Right kidney (tissue), 1 donor: ENCODE measurements at regions not wholly inside any gene's neighbourhood (a gene's known extent, or its start where the extent isn't known, plus 50 kb on each side); places are given as distances from the start of the nearest gene placed in this dataset.
"Not testable (repeated sequence)": the region's sequence is repeated elsewhere in the genome, so short reads cannot be mapped to it uniquely, and the experiment has no call there.

ENCODE experiments used
- DNase-seq: peaks from one replicate; pipeline ENCODE4 v3.0.0-alpha.2; 2016

DNA sequence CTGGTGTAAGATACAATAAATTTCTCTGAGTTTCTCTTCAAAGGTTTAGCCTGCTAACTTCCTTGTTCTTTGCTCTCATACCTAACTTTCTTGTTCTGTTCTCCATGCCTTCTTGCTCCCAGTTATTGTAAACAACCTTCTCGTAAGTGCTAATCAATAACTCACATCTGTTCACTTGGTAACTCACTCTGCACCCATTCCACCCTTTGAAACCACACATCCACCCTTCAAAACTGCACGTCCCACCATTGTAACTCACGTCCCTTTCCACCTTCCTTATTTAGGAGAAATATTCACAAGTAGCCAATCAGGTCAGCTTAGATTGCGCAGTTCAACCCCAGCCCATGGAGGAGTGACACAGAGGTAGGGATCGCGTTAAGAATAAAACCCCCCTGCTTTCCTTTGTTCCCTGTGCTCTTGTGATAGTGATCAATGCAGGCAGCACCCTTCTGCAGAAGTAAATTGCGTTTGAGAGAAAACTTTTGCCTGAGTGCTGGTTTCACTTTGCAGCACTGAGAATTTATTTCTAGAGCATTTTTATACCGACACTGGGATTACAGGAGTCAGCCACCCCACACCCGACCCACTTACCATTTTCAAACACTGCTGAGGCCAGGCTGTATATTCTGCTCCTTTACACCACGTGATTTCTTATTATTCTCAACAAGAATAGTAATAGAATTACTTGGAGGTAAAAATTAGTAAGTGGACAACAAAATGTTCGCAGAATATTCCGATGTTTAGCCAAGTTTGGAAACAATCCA, 789.2 kb upstream of the RGS18 start:
- no peak for DNase-seq

DNA sequence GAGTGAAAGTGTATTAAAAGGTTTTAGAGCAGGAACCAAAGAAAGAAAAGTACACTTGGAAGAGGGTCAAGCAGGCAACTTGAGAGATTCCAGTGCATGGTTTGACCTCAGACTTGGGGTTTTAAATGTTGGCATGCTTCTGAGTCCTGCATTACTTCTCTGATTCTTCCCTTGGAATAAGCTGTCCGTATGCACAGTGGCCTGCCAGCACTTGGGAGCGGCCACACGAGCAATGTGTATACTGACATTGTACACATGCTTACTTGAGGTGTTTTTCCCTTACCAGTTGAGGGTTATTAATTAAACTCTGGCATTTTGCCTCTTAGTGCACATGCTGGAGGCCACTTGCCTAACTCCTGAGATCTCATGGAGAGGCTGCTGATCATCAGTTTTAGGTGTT, 786.6 kb upstream of the RGS18 start:
- DNase-seq = peak; percentile 4

DNA sequence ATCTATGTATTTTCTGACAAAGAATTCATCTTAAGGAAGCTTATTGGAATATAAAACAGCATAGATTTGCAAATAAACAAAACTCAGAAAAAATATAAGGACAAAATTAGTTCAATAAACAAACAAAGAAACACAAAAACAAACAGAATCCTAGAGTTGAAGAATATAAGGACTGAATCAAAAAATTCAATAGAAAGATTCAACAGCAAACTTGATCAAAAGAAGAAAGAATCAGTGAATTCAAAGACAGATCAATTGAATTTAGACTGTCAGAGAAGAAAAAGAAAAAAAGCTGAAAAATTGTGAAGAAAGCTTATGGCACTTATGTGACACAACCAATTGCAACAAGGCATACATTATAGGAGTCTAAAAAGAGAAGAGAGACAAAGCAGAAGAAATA, 770.0 kb upstream of the RGS18 start:
- no peak for DNase-seq

DNA sequence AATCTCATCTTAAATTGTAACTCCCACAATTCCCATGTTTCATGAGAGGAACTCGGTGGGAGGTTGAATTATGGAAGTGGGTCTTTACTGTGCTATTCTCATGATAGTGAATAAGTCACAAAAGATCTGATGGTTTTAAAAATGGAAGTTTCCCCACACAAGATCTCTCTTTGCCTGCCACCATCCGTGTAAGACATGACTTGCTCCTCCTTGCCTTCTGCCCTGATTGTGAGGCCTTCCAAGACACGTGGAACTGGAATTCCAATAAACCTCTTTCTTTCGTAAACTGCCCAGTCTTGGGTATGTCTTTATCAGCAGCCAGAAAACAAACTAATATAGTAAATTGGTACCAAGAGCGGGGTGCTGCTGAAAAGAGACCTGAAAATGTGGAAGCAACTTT, 761.6 kb upstream of the RGS18 start:
- no peak for DNase-seq

DNA sequence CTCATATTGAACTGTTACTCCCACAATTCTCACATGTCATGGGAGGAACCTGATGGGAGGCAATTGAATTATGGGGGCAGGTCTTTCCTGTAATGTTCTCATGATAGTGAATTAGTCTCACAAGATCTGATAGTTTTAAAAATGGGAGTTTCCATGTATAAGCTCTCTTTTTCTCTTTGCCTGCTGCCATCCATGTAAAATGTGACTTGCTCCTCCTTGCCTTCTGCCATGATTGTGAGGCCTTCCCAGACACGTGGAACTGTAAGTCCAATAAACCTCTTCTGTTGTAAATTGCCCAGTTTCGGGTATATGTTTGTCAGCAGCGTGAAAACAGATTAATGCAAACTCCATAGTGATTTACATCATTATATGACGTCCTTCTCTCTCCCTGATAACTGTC, 759.7 kb upstream of the RGS18 start:
- DNase-seq = no peak

DNA sequence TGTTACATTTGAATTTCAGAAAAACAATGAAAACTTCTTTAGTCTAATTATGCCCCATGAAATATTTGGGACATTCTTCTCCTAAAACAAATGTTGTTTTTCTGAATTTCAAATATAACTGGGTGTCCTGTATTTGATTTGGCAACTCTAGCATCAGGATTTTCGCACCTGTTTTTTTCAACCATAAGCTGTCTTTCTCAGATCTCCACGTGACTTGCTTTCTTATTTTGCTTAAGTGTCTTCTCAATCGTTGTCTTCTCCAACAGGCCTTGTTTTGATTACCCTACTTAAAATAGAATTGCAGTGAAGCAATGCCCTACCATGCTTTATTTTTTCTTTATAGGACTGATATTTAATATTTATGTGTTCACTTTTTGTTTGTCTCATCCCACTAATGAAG, 752.8 kb upstream of the RGS18 start:
- no peak for DNase-seq

DNA sequence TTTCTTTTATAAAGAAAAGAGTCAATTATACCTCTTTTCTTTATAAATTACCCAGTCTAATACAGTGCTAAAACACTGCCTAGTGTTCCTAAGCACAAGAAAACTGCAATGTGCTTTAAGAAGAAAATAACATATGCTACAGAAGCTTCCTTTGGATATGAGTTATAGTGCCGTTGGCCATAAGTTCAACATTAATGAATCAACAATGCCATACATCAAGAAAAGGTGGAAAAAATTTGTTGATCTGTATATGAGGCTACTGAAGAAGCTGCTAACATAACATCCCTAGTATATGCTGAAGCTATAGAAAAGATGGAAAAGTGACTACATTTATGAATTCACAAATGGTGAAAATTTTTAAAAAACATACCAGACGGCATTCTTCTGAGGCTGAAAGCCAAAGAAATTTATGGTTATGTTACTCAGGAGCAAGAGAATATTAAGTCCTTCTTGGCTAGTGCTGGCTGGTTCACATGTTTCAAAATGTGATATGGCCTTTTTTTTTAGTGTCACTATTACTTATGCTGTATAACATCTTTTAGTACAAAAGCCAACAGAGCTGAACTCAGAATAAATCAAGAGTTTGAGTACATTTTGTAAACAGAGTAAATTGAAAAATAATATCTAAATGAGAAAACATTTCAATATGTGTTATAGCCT, 743.2 kb upstream of the RGS18 start:
- DNase-seq = no peak

DNA sequence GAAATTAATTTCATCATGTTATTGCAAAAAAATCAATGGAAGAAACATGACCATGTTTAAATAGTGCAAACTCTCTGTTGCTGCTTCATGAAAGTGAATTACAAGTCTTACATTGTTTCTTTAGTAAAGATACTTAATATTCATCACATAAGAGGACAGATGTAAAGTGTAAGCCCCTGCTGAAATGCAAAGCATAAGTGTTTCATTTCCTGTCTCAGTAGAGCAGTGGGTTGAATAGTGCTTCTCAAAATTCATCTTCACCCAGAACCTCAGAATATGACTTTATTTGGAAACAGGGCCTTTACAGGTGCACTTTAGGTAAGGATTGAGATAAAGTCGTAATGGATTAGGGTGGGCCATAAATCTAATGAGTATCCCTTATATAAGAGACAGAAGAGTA, 738.4 kb upstream of the RGS18 start:
- no peak for DNase-seq

DNA sequence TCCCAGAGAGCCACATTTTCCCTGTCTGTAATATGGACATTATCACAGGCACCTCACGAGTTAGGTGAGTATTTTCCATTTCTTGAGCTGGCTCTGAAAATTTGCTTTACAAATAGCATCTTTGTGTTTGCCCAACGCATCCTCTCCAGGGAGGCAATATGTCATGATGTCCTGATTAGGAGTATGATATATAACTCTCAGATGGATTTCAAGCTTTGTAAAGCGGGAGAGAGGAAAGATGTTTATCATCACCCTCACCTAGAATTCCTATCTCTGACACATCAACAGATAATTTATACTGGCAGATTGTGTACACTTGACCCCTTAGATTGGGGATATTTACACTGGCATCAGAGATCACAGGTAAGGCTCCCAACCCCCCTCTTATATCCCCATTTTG, 730.7 kb upstream of the RGS18 start:
- no peak for DNase-seq

DNA sequence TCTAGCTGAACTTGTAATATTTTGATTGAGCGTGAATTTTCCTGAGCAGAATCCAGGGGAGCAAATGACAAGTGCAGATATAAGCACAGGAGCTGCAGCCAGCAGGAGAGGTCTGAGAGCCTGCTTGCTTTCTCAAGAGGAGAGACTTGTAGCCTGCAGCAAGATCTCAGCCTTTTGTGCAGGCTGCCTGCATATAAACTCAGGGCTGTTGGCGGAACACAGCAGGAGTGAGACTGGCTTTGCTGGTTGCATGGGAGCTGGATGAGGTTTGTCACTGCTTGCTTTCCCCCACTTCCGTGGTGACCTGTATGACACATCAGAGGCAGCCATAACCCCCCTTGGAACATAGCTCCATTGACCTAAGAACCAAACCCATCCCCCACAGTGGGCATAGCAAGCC, 725.4 kb upstream of the RGS18 start:
- DNase-seq = no peak

DNA sequence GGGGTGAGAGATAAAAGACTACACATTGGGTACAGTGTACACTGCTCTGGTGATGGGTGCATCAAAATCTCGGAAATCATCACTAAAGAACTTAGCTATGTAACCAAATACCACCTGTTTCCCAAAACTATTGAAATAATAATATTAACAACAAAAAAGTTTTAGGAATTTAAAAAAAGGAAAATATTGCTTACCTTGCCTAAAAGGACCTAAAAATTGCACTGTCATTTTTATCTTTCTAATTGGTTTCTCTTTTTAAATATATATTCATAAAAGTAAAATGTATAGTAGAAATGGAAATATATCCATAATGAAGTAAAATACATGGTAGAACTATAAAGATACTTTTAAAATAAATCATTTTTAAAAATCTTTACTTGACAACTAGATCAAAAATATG, 719.3 kb upstream of the RGS18 start:
- DNase-seq = no peak

DNA sequence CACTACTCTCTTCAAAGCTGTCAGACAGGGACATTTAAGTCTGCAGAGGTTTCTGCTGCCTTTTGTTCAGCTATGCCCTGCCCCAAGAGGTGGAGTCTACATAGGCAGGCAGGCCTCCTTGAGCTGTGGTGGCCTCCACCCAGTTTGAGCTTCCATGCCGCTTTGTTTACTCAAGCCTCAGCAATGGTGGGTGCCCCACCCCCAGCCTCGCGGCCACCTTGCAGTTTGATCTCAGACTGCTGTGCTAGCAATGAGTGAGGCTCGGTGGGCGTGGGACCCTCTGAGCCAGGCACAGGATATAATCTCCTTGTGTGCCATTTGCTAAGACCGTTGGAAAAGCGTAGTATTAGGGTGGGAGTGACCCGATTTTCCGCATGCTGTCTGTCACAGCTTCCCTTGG, 710.0 kb upstream of the RGS18 start:
- DNase-seq = not testable (repeated sequence)

DNA sequence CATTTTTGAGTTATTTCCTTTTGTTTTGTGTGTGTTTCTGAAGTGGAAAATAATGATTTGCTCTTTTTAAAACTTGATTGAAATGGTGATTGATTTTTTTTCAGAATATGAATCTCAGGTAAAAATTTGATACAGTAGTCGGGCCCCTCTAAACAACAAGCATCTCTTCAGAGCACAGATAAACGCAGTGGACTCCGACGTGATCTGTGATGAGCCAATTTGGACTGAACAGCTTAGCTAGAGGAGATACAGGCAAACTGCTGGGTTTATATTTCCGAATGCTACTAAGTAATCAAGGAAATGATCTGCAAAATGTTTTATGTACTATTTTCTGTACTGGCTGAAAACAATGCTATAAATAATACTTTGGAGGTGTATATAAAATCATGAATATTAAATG, 705.7 kb upstream of the RGS18 start:
- DNase-seq = no peak

DNA sequence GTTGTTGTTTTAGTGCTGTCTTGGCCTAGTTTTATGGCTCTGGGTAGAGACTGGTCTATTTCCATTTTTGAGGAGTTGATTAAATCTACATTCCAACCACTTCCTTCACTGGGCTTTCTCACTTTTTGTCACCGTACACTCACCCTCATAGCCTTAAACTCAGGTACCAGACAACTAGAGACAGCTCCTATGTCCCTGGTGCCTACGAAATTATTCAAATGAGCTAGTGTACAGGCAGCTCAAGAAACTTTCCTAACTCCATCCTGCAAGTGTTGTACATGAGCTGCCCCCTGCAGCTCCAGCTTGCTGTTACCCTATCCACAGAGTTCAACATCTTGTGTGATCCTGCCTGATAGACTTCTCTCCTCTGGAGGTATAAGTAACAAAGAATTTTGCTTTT, 704.8 kb upstream of the RGS18 start:
- DNase-seq = peak; percentile 30

DNA sequence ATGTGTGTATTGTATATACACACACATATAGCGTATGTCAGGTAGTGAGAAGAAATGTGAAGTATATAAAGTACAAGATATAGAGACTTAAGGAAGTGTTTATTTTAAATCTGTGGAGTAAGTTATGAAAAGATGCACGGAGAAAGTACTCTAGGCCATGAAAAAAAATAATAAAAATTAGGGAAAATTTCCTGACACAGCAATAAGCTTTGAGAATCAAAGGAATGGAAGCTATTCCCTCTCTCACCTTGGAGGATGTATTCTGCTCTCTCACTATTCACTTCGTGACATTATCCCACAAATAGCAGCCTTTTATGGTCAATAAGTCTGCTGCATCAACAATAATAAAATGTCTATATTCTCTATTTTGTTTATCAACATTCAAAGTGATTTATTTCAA, 700.4 kb upstream of the RGS18 start:
- no peak for DNase-seq

DNA sequence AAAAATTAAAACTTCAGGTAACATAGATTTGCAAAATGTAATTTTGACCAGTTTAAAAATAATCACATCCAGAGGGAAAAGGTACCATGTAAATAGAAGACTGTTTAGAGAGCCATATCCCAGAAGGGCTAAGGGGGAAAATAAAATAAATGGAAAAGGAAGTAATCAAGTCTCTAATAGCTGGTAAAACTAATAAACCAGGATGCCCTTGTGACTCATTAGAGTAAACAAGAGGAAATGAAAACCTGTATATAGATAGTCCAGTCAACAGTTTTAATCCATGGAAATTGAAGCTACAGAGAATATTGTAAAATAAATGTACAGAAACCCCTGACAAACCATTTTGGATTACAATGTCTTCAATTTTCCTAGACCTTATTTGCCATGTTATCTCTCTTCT, 698.0 kb upstream of the RGS18 start:
- DNase-seq = no peak

DNA sequence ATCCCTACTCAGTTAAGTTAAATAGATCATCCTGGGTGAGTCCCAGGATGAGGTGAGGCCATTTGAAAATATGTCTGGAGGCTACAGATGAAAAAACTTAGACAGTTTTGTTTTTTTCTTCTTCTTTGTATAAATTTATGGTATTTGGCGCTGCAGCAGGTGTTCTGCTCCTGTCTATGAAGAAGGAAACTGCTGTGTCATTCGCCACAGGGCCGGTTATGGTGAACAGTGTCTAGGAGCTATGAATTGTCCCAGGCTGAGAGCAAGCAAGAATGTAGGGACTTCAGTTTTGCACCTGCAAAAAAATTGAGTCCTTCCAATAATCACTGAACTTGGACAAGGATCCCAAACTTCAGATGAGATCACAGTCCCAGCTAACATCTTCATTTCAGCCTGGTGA, 674.3 kb upstream of the RGS18 start:
- DNase-seq = no peak

DNA sequence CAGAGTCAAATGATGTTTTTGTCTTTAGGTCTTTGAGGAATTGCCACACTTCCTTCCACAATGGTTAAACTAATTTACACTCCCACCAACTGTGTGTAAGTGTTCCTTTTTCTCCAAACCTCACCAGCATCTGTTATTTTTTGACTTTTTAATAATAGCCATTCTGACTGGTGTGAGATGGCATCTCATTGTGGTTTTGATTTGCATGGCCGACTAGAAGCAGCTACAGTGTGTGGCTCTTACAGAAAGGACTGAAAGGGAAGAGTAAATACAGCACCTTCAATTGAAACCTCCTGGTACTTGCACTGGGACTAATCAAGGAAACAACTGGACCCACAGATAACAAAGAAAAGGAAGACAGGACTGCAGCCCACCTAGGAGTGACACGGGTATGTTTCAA, 668.0 kb upstream of the RGS18 start:
- no peak for DNase-seq

DNA sequence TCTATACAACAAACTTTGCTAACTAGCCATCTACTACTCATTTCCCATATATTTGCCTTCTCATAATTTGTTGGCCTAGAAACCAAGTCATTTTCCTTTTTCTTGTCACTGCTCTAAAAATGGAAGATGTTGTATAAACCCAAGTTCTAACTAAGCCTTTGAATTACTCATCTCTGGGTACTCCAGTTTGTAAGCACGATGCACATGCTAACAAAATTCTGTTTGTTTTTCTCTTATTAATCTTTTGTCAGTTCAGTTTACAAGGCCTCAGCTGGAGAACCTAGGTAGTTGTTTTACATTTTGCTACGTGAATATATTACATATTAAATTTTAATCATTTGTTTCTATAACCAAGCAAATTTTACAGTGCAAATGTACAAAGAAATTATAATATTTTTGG, 663.2 kb upstream of the RGS18 start:
- no peak for DNase-seq

DNA sequence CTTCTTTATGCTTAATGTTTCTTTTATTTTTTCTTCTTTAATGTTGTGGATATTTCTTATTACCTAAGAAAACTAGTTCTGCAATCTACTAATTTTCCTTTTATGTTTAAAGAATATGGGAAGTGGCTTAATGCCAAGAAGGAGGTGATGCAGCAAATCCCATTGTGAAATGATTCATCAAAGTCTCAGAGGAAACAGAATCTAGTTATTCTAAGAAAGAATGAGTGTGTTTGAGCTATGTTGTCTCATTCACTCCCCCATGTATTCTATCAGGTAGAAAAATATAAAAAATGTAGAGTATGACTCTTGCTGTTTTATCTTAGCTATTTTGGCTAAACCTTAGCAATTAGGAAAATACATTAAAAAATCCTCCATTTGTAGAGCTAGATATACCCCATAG, 659.9 kb upstream of the RGS18 start:
- no peak for DNase-seq

DNA sequence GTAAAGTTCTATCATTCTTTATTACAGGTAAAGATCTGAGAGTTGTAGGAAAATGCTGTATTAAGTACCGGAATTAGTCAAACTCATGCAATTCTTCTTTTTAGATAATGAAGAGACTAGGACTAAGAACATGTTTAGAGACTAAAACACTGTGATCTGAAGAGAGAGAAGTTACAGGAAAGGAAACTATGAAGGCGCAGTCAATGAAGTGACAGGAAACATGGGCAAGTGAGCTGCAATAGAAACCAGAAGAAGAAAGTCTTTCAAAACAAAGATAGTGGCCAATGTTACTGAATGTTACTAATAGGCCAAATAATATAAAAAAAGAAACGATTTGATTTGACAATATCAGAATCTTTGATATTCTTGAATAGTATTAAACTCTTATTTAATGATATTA, 659.4 kb upstream of the RGS18 start:
- no peak for DNase-seq

DNA sequence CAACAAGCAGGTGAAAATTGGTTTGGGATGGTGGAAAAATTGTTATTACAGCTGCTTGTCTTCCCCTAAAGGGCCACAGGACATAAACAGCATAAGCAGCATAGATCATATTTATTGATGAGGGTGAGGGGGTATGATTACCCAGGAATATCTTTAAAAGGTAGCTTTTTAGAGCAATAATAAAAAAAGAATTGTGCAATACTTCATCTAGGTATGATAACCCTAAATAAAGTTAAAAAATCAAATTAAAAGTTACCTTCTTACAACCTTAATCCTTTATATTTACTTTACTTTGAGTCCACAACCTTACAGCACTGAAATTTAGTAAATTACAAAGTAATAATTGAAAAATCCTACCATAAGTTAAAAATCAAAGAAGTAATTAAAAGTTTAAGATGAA, 653.3 kb upstream of the RGS18 start:
- DNase-seq = no peak

DNA sequence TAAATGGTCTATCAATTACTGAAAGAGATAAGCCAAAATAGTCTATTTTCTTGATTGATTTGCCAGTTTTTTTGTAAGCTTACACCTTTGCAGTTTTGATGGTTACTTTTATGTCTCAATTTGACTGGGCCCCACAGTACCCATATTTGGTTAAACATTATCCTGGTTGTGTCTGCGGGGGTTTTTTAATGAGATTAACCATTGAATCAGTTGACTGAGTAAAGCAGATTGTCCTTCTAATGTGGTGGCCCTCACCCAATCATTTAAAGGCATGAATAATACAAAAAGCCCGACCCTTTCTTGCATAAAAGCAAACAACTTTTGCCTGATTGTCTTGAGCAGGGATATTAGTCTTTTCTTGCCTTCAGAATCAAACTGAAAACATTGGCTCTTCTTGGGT, 650.0 kb upstream of the RGS18 start:
- DNase-seq = no peak

DNA sequence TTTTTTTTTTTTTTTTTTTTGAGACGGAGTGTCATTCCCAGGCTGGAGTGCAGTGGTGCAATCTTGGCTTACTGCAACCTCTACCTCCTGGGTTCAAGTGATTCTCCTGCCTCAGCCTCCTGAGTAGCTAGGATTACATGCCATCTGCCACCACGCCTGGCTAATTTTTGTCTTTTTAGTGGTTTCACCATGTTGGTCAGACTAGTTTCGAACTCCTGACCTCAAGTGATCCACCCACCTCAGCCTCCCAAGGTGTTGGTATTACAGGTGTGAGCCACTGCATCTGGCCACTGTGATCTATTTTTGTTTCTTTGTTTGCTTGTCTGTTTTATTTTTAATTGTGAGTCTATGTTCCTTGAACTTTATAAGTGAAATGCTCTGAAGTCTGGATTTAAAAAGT, 646.8 kb upstream of the RGS18 start:
- DNase-seq = not testable (repeated sequence)

DNA sequence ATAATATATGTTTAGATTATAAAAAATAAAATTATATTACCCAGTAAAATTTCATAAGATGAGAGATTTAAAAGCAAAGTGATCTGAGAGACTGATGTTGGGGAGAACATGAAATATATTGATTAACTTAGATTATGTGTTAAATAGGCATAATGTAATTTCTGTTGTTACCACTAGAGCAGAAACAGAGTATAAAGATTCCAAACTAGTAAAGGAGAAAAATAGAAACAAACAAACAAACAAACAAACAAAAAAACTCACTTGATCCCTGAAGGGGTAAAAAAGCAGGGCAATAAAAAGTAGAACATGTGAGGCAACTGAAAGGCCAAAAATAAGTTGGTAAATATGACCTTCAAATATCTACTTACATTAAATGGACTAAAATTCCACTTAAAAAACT, 640.4 kb upstream of the RGS18 start:
- DNase-seq = no peak
